Left colon (tissue), 2 donors: ENCODE measurements at regions not wholly inside any gene's neighbourhood (a gene's known extent, or its start where the extent isn't known, plus 50 kb on each side); places are given as distances from the start of the nearest gene placed in this dataset.

Source experiments
- ATAC-seq: fragments of 200-7000 bp; cut with Tn5 transposase; one replicate; pipeline ENCODE4 v1.9.1; 2020; ENCODE audit warnings: mild to moderate bottlenecking, moderate library complexity
- DNase-seq, 2 donors: peaks; one replicate each; pipeline ENCODE4 v3.0.0-alpha.2; 2020
- intact Hi-C, 2 donors: fragments of 100-400 bp; cut with DNase I in 1 of 2; cut with micrococcal nuclease in 1 of 2; formaldehyde crosslinking; loops; one replicate each; pipeline versions ENCODE4 v1.11.2 to v1.14.0; 2022; cut with DNase I, micrococcal nuclease
- donor health status: DM: no; HTN: no; CAD: no.
- donor health status: DM: yes; HTN: yes; CAD: no.

DNA sequence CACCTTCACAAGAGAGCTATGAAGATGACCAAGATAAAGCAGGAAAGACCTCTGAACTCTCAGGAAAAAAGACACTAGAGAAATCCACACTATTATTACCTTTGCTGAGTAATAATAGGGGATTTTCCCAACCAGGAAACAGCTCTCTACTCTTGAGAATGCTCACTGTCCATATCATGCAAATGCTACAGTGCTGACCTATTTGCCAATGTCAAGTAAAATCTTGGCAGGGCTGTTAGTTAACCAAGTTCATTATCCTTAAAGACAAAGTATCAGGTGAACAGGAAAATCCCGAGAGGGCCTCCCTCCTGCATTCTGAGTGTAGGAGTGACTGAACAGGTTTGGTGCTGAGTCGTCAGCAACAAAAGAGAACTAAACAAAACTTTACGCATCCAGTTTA lies 306.6 kb downstream of the ACTL7B start:
- ATAC-seq (peak; percentile 61), DNase-seq (no peak)
- intact Hi-C loops, result no loop called here

DNA sequence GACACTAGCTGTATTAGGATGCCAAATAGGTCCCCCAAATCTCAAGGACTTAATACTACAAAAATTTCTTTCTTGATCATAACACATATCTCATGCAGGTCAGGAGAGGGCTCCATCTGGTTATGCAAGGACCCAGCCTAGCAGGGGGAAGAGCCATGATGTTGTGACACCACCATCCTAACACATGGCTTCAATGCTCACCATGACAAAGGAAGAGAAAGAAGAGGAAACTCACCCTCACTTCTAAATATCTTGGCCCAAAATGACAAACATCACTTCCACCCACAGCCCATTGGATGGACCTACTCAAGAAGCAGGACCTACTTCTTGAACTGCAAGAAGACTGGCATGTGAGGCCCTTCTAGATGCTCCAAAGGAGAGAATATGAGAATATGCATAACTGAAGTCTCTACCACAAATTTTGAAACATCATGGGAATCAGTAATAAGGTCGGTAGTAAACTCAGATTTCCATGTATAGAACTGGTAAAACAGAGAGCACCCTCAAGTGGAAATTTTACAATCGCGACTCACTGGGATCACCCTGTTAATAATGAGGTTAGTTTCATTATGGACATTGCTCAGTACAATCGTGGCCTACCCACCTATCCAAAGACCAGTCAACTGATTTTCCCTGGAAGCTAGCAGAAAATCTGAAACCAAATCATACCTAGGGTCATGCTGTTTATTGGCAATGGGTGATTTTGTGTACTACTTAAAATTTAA lies 308.2 kb downstream of the ACTL7B start:
- ATAC-seq (no peak), DNase-seq (no peak)
- intact Hi-C loops, result no loop called here

DNA sequence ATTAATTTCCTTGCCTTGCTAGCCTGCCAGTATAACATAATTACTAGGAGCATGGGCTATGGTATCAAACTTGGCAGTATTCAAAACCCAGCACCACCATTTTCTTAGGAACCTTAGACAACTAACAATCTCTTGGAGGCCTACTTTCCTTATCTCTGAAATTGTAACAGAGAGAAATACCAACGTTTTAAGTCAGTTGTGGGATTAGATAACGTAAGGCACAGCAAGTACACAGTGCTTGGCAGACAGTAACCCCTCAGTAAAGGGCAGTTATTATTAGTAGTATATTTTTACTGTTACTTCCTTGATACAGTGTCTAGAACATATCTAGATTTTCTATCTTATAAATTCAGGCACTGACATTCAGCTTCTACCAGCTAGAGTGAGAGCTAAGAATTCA lies 309.6 kb downstream of the ACTL7B start:
- DNase-seq (no peak), ATAC-seq (no peak)
- intact Hi-C loops, result no loop called here

DNA sequence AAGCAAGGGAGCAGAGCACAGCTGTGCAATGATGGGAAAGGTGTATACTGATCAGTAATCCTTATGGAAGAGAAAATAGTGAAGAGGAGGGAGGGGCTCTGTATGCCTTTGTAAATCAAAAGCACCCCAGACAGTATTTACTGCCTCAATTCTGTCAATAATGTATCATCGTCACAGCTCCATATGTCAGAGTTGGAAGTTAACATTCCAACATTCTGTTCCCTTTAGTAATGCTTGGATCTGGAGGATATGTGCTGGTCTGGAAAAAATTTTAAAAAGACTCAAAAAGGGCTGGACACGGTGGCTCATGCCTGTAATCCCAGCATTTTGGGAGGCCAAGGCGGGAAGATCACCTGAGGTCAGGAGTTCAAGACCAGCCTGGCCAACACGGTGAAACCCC lies 310.4 kb downstream of the ACTL7B start:
- DNase-seq, result no peak
- ATAC-seq, result no peak
- intact Hi-C loops, result no loop called here

DNA sequence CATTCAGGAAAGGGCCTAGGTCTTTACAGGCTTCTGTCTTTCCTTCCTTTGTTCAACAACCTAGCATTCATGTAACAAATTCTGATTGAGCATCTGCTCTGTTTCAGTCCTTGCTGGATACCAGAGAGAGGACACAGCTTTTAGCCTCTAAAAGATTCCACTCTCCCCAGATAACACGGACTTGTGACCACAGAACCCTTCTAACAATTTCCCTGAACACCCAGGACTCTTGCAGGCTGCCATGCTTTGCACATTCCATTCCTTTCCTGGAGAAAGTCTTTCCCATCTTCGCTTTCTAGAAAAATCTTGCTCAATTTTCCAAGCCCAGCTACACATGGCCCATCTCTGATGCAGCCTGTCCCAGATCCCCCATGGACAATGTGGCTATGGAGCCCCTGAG lies 310.9 kb downstream of the ACTL7B start:
- intact Hi-C loops, result no loop called here
- no peak for ATAC-seq
- DNase-seq, result no peak

DNA sequence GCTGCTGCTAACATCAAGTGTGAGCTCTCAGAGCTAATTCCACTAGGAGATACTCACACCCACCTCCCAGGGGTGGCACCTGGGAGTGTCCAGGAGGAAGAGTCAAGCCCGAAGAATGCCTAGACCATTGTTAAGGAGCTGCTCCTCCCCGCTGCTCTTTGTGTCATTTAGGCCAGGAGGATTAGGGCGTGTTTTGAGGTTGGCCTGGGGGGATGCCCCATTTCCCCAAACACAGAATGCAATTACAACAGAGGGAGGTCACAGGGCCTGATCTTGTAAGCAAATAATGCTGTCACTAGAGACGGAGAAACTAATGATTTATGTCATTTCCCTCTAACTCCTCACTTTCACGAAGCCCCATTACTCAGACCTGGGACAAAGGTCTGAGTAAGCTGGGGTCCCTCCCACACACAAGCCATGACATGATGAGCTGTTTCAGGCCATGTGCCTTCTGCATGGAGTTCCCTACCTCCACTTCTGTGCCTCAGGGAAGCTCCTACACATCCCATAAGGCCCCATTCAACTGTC lies 312.5 kb downstream of the ACTL7B start:
- DNase-seq (no peak), ATAC-seq (peak; percentile 65)
- intact Hi-C loops, result no loop called here

DNA sequence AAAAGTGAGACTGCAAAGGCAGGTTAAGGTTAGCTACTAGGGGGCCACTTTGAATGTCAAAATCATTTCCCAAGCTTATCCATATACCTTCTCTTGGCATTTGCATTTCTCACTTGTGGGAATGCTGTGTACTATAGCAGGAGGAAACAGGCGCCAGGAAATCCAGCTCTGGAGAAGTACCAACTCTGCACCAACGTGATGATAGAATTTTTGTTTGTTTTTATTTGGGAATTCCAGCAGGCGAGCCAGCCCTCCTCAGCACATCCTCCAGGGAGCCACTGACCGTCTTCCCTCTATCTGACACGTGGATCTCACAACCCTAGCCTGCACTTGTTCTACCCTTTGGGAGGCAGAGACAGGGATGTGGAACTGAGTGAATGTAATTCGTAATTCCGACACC lies 318.0 kb downstream of the ACTL7B start:
- intact Hi-C loops, result no loop called here
- ATAC-seq, result no peak
- DNase-seq, result no peak

DNA sequence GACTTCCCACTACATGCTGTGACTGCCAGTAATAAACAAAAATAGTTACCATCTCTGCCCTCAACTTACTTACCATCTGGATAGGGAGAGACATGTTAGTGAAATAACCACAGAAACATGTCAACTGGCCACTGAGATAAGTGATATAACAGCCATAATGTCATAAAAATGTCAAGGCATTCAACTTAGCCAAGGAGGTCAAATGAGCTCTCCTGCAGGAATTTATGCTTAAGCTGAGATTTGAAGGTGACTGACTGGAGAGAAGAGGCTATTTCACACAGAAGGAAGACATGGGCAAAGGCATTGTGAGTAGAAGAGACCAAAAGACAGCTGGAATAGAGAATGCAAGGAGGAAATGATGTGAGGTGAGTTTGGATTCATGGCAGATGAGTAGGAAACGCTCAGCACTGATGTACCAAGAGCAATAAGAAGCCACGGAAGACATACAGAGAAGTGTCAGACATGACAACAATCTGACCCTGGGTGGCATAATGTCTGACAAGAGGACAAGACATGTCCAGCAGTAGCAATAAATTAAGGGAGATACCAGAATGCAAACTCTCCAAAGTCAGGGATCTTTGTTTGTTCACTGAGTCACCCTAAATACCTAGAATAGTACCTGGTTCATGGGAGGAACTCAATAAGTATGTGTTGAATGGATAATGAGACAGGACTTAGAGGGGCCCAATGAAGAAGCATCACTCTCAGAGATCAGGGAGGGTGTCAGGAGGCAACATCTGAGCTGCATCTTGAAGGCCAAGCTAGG lies 318.8 kb downstream of the ACTL7B start:
- DNase-seq, result no peak
- ATAC-seq, result no peak
- intact Hi-C loops, result no loop called here

DNA sequence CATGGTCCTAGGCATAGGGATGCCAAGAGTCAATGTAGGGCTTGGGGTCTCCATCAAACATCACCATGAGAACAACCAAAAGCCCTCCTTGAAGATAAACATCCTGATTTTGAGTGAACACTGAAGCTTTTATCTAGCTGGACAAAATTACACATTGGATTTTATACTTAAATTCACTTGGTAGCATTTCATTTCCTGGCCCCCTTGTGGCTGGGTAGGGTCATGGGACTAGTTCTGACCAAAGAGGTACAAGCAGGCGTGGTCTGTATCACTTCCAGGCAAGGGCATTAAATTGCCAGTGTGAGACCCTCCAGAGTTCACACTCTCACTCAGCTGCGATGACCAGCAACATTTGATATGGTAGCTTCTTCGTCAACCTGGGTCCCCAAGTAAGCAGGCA lies 320.3 kb downstream of the ACTL7B start:
- DNase-seq, result peak in 1 of 2 donors; percentile 30
- intact Hi-C loops, result no loop called here

DNA sequence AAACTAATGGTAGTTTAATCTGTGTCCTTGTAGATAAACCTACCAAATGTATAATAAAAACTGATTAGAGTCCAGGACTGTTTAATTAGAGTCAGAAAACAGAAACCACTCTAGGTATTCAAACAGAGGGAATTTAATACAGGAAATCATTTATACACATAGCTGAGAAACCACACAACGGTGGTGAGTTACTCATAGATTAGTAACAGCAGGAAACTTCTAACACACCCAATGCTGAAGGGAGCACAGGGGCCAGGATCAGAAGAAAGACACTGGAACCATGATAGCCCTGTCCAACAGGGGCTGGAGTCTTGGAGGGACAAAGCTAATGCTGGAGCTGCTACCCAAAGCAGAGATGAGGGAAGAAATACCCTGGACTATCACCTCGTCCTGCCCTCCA lies 321.0 kb downstream of the ACTL7B start:
- ATAC-seq (no peak), DNase-seq (no peak)
- intact Hi-C loops, result no loop called here

More for the DNA sequence above, 320.3 kb downstream of the ACTL7B start:
- ATAC-seq, result peak; percentile 46

DNA sequence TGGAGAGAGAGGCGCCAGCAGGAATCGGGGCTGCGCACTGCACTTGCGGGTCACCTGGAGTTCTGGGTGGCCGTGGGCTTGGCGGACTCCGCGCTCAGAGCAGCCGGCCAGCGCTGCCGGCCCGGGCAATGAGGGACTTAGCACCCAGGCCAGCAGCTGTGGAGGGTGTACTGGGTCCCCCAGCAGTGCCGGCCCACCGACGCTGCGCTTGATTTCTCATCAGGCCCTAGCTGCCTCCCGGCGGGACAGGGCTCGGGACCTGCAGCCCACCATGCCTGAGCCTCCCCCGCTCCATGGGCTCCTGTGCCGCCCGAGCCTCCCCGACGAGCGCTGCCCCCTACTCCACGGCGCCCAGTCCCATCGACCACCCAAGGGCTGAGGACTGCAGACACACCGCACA lies 325.6 kb downstream of the ACTL7B start:
- DNase-seq, result no peak
- intact Hi-C loops, result no loop called here
- no peak for ATAC-seq

DNA sequence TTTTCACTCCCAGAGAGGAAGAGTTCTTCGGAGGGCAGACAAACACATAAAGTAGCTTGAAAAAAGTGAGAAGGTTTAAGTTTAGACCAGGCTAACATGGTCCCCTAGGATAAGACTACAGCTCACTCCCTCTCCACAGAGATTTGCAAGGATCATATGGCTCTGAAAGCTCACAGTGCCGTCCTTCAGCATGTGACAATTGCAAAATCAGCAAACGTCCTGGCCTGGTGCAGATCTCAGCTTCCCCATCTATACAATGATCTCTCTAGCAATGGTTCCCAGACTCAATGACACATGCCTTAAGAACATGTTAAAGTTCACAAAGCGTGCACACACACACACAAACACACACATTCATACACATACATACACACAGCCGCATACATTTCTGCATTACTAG lies 327.6 kb downstream of the ACTL7B start:
- DNase-seq, result no peak
- intact Hi-C loops, result no loop called here
- no peak for ATAC-seq

DNA sequence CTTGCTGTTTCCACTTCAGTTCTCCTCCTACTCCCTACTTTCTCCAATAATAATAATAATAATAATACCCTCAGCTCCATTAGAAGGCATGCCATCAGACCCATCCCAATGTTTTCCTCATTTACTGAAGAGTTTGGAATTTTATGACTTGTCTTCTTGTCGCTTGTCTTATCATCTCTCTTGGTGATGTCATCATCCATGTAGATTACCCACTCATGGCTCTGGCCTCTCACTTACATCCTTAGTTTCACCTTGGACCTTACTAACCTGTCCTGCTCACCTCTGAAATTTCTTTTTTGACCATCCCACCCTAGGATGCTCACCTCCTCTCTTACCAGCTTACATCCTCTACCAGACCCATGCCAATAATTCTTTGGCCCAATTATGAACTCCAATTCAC lies 329.3 kb downstream of the ACTL7B start:
- intact Hi-C loops, result no loop called here
- ATAC-seq, result no peak

DNA sequence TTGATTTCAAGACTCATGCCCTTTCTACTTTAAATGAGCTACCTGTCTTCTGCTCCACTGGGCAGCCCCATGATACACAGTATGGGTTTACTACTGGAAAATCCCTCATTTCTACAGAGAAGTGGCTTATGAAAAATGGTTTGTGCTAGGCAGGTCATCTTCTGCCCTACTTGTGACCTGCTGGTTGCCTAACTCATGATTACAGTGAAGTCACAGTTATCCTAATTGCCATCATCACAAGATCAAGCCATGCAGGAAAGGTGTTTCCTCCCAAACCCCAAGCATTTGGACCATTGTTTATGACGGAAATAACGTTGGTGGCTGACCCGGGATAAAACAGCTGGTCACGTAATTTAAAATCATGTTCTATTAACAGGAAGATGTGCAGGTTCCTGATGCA lies 330.6 kb downstream of the ACTL7B start:
- ATAC-seq (no peak), DNase-seq (no peak)
- intact Hi-C loops, result no loop called here

More for the DNA sequence above, 329.3 kb downstream of the ACTL7B start:
- DNase-seq, result no peak

DNA sequence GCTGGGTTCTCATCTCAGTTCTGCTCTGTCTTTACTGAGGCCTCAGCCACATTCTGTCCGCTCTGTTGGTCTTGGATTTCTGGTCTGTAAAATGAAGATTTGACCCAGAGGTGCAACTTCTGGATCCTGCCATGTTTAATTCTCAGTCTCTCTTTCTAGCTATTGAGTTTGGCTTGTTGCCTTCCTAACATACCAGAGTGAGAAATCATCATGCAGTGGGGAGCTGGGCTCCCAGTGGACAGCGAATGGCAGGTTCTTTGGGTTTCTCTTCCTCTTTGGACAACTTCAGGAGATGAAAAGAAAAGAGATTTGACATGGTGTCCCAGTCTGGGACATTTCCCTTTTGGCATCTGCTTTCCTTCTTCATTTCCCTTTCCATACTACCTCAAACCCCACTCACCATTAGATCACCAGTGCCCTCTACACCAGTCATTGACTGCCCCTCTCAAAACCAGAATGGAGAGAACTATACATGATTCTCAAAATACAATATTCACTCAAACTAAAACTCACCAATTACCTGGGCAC lies 334.7 kb downstream of the ACTL7B start:
- ATAC-seq, result no peak
- intact Hi-C loops, result no loop called here
- no peak for DNase-seq

DNA sequence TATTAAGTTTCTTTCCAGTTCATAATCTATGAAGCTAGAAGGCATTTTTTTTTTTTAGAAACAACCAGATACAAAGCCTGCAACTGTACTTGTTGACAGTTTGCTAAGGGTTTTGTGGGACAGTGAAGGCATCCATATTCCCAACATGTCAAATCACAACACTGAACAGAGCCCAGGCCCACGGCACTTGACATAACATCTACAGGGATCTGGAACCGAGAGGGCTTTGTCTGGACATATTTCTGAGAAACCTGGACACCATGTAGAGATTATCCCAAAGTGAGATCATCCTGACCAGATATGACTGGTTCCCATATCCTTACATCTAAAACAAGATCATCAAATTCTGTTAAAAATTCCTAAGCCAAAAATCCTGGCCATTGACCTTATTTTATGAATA lies 336.3 kb downstream of the ACTL7B start:
- intact Hi-C loops, result no loop called here
- DNase-seq (no peak), ATAC-seq (no peak)

DNA sequence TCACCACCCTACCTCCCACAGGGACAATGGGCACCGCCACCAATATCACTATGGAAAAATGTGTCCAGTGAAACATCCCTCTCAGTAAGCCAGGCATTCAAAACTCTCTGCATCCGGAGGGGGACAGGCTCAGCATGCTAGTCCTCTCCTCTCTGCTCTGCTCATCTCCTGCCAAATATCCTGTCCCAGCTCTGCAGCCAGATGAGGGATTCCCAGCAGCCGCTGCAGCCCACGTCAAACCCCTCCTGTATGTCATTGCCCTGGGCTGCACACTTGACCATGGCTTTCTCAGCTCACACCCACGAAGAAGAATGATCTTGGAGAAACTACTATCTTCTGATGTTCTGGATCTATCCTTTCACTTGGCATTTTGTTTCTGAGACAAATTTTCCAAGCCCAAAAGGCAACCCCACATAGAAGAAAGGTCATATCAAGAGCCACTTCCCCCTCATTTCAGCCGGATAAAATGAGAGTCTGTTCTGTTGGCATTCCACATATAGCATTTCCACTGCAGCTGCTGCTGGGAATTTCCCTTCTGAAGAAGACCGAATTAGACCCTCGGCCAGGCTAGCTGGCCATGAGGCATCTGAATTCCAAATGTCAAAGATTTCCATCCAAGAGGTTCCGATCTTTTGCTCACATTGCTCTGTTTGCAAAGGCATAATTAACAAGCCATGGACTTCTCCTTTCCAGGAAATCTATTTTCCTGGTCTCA lies 338.0 kb downstream of the ACTL7B start:
- ATAC-seq, result no peak
- DNase-seq, result no peak
- intact Hi-C loops, result no loop called here

DNA sequence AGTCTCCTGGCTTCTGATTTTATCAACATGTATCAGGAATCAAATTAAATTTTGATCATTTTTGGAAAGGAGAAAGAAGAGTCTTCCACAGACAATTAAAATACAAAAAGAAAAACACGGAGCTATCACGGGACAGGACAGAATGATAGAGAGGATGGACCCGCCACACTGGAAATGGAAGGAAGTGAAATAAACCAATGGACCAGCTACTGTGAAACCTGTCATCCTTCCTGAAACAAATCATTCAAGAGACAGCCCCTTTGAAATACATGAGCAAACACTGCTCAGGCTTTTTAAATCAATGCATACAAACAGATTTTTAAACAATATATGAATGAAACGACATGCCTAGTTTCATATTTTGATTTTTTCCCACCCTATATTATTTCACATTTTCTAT lies 339.4 kb downstream of the ACTL7B start:
- intact Hi-C loops, result no loop called here
- ATAC-seq (no peak), DNase-seq (no peak)

DNA sequence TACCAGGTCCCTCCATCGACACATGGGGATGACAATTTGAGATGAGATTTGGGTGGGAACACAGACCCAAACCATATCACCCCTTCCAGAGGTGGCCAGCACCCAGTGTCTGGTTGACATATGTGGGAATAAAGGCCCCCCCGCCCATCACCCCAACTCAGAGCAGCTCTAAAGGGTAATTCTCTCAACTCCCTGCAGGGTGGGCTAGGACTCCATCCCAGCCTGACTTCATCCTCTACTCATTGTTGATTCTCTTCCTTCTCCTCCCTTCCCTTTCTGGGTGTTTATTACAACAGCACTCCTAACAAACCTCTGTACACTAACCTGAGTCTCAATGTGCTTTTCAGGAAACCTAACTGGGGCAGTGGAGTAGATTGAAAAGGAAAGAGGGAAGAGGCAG lies 339.9 kb downstream of the ACTL7B start:
- ATAC-seq, result no peak
- DNase-seq, result no peak
- intact Hi-C loops, result no loop called here
